HG03103 (cell line): ENCODE measurements at regions not wholly inside any gene's neighbourhood (a gene's known extent, or its start where the extent isn't known, plus 50 kb on each side); places are given as distances from the start of the nearest gene placed in this dataset.

Experiments used
- ATAC-seq: cut with Tn5 transposase; IDR thresholded peaks from one replicate; pipeline ENCODE4 v1.9.1; 2021; ENCODE audit warnings: low read depth; ENCODE audit not compliant: unreplicated experiment

- ATAC-seq = no peak
Measured at GRCh38 chr10:129375171-129375570, 91.9 kb upstream of the MGMT start.

GRCh38 chr10:129375912-129376311 is 91.1 kb upstream of the MGMT start:
- no peak for ATAC-seq

DNA sequence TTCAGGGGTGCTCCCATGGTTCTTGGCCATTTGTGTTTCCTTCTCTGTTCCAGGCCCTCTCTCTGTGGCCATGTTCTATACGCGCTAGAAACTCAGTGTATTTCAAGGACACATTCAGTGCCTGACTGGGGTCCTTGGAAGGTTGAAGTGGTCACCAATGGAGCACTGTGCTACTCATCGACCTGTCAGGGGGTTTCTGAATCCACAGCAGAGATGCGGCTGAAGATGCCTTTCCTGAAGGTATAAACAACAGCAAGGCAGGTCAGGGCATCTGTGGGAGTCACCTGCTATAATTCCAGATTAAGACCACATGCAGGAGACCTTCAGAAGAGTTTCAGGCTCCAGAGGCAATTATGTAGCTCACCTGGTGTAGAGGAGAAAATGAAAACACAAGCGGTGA is 86.8 kb upstream of the MGMT start:
- no peak for ATAC-seq

DNA sequence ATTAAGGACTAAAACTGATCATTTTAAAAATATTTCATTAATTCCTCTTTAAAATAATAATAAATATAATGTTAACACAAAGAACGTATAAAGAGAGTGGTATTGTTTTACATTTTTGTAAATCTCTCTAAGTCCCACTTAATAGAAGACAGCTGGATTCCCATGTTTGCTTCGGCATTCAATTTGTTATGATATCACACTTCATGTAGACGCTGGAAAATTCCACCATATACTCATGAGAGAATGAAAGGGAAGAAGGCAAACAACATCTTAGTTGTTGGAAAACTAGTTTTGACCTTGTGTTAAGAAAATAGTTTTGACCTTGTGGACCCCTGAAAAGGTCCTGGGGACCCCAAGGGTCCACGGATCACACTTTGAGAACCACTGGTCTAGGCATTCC is 85.3 kb upstream of the MGMT start:
- no peak for ATAC-seq

DNA sequence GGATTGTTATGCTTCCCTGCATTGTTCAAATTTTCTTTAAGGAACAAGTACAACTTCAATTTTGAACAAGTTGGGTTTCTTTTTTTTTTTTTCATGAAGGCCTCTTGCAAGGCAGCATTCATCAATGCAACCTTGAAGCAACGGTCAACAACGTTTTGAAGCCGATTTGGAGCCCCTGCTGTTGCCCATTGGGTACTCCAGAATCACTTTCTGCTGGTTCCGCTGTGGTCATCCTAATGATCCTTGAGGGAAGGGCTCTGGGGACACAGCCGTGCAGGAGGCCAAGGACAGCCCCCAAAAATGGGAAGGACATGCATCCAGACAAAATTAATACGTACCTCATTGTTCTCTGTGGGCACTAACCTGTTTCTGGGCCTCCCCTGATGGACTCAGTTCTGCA is 84.6 kb upstream of the MGMT start:
- no peak for ATAC-seq

GRCh38 chr10:129383651-129384050 is 83.4 kb upstream of the MGMT start:
- no peak for ATAC-seq

- no peak for ATAC-seq
Measured at GRCh38 chr10:129385600-129385999, 81.4 kb upstream of the MGMT start.

GRCh38 chr10:129386415-129387257 is 80.4 kb upstream of the MGMT start:
- no peak for ATAC-seq

DNA sequence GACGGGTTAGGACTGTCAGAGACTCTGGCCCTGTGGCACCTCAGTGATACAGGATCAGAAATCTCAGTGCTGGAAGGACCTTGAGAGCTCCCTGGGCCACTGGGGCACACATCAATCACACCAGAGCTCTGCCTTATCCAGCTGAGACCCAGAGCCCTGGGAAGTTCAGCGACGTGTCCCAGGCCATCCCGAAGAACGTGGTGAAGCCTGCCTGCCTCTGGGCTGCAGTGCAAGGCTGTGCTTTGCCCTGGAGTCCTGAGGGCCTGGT is 79.8 kb upstream of the MGMT start:
- no peak for ATAC-seq

GRCh38 chr10:129388435-129388834 is 78.6 kb upstream of the MGMT start:
- no peak for ATAC-seq

DNA sequence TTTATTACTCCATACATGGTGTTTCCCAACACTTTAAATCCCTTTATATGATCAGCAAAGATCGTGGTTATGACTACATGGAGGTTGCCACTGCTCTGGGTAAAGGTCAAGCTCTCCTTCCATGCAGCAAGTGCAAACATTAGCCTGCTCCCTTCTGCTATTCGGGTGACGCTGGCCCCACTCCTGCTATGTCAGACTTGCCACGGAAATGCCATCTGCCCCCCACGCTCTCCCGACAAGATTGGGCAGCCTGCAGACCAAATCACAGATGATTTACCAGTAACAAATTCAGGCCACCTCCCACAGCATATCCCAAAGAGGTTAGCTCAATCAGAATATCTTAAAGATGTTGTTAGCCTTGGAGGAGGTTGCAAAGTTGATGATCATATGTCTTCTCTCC is 77.8 kb upstream of the MGMT start:
- ATAC-seq = no peak

DNA sequence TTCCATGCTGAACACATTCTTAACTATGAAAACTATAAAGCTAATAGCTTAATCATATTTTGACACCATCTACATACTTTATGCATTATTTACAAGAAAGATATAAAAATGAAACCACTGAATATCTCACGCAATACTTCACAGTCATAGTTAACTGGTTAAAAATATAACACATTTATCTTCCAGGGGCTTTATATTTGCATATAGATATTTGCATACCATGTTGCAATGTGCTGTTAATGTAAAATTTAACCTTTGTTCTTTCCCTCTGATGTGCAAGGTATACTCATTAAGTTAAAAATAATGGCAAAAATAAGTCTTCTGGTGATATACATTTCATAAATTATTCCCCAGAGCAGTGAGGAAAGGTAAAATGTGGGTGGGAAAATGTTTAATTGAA is 76.9 kb upstream of the MGMT start:
- no peak for ATAC-seq

- no peak for ATAC-seq
Measured at GRCh38 chr10:129390726-129391125, 76.3 kb upstream of the MGMT start.

DNA sequence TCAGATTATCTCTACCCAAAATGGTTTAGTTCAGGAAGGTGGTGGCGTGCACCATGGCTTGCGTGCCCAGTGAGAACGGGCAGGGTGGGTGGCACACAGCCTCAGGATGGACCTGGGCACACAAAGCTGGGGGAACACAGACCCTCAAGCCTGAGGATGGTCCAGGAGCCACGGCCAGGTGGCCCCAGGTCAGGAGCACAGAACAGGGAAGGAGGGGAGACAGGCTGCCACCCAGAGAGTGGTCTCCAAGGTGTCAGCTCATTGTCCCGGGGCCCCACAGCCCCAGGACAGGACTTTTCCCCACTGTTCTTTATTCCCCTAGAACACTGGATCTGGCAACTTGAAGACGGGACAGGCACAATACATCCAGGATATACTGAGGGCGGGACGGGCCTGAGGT is 75.6 kb upstream of the MGMT start:
- no peak for ATAC-seq

- no peak for ATAC-seq
Measured at GRCh38 chr10:129392855-129393254, 74.2 kb upstream of the MGMT start.

GRCh38 chr10:129393812-129394211 is 73.2 kb upstream of the MGMT start:
- no peak for ATAC-seq

DNA sequence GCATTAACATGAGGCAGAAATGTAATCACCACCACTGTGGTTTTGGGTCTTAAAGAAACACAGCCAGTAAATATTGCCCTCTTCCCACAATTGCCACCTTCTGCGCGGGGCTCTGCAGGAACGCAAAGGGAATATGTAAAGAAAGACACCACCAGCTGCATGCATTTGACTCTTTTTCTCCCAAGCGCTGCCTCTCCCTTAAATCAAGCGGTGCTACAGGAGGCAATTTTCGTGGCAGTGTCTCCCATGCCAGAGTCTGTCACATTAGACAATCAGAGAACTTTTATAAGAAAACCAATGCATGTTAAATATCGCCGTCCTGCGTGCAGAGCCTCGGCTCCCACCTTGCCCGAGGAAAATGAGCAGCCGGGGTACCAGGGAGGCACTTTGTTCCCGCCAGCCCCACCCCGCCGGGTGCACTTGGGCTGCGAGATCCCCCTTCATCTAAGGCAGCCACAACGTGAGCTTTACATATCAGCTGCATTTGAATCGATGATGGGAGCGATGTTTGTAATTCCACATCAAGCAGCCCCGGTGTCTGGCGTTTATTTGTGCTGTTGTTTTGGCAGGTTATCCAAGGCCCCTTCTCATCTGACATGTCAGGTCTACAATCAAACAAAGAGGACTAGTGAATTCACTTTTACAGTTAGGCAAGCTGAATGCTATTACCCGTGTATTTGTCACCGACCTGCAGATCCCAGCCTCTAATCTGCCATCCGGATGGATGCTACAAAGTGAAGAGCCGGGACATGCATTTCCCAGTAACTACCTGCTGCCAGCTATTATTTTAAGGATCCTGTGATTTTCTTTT is 72.3 kb upstream of the MGMT start:
- no peak for ATAC-seq

GRCh38 chr10:129396021-129396722 is 70.9 kb upstream of the MGMT start:
- ATAC-seq = no peak

DNA sequence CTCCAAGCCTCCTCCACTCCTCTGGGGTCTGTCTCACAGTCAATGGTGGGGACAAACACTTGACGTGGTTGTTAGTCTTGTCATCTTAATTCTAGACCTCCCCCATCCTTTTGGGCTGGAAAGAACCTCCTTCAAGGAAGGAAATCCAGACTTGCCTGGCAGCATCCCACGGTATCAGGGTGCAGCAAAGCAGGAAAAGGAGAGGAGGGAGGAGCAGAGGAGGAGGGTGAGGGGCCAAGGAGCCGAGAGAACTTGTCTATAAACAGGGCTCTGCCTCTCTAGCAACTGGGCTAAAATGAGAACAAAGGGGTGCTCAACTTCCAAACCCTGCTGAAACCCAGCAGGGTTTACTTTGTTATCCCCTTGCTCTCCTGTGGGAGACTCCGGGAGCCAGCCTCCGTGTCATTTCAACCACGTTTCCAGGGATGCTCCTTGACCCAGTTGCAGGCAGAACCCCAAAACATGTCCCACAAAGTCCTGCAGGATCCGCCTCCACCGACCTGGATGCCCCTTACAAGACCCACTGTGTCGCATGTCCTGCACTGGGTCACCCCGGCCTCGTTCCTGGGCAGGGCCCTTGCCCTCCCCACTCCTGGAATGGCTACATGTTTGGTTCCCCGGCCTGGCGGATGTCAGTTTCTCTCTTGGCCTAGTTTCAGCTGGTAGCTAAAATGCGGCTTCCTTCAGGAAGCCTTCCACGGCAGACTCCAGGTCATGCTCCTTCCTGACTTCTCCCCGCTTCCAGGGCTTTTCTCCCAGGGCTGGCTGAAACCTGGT is 69.7 kb upstream of the MGMT start:
- ATAC-seq = no peak

- ATAC-seq = no peak
Measured at GRCh38 chr10:129398711-129399141, 68.3 kb upstream of the MGMT start.

- ATAC-seq = no peak
Measured at GRCh38 chr10:129400426-129400825, 66.6 kb upstream of the MGMT start.
